TTC549 (cell line): ENCODE measurements at regions not wholly inside any gene's neighbourhood (a gene's known extent, or its start where the extent isn't known, plus 50 kb on each side); places are given as distances from the start of the nearest gene placed in this dataset.

Experiments used
- FAIRE-seq: peaks from 2 replicates; lab custom pipeline; 2012; peaks lifted over from hg19 to GRCh38; lab: Jason Lieb, UNC

DNA sequence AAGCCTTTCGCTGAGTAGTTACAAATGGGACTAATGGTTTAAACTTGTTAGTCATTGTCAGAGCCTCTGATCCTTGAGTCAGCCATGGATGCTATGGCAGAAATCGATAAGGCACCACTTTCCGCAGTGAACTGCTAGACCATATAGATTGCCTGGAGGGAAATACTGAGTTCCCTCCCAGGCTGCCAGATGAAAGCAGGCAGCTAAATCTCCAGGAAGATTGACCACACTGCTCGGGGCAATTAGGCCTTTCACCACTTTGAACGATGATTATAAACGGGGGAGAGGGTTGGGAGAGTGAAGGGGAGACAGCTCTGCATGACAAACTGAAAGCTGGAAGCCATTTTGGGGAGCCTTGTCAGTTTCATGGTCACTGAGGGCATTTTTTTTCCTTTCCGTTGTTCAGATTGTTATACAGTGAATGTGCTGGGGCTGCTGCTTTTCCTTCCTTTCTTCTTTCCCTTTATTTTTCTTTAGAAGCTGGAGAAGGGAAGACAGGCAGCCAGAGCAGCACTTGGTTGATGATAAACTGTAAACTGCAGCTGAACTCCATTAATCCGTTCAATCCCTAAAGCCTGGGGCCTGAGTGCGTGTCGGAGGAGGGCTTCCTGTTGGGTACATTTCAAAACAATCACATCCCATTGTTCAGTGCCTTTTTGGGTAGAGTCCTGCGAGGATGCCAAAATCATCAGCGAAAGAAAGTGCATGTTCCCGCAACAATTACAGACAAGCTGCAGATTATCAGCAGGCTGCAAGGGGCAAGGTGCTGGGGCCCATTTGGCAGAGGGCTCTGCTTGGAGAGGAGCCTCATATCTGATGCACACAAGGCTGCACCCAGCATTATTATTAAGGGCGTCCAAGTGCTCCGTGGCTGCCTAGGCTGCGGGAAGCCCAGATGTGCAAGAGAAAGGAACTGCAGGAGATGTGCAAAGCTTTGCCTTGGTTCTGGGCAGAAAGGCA is 308.4 kb downstream of the PSAT1 start:
- no peak for FAIRE-seq

DNA sequence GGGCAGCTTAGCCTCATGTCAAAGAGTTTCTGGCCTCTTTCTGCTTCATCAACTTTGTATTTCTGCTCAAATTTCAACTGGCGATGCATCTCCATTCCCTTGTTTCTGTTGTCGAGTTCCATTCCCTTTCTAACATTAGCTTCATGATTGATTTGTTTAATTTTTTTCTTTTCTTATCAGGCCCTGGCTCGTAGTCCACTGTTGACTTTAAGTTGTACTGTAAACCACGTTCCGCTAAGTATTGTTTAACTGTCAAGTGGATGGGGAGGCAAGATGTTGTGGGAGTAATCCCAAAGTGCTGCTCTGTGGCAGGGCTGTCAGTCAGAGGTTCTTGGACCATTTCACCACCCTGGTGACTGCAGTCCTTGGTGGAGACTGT is 309.1 kb downstream of the PSAT1 start:
- no peak for FAIRE-seq

DNA sequence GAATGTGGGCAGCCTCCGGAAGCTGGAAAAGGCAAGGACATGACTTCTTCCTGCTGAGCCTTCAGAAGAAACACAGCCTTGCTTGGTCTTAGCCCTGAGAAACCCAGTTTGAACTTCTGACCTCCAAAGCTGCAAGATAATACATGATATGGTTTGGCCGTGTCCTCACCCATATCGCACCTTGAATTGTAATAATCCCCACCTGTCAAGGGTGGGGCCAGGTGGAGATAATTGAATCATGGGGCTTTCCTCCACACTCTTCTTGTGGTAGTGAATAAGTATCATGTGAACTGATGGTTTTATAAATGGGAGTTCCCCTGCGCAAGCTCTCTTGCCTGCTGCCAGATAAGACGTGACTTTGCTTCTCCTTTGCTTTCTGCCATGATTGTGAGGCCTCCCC is 310.9 kb downstream of the PSAT1 start:
- FAIRE-seq: no peak

DNA sequence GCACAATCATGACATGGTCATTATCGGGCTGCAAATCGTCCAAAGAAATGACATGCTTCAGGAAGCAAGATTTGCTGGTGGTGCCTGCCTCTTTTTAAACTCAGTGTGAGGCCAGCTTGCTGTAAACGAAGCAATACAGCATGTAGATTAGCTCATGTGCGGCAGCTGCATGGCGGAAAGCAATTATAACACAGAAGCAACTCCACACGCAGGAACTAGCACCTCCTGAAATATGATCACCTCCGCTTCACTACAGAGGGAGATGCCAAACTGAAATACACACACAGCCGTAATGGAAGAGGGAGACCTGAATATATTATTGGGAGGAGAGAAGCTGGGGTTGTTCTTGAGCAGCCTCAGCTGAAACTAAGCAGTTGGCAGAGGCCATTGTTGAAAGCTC is 312.5 kb downstream of the PSAT1 start:
- FAIRE-seq: no peak

DNA sequence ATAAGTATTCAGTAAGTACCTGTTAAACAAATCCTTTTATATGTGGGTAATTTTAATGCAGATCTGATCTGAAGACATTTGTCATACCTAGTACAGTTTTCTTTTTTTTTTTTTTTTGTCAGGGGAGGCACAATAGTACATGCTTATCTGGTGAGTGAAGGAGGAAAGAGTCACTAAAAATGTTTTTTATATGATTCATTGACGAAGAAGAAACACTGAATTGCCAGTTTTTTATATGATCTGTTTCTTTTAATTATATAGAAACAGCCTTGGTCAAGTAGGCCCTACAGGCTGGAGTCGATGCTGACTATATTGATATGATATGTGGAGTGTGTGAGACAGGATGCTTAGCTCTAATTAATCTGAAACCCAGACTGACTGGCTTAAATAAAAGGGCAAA is 315.2 kb downstream of the PSAT1 start:
- no peak for FAIRE-seq

DNA sequence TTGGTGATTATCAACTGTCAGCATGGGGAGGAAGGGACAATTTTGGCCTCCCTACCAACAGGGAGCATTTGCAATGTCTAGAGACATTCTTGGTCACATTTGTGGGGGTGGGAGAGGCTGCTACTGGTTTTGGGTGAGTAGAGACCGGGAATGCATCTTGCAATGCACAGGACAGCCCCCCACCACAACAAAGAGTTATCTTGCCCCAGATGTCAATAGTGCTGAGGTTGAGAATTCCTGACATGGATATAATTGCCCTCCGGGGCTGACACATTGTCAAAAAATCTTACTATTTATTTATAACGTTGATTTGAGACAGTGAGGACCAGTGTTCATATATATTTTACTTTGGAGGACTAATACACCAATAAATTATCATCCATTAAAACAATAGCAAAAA is 316.1 kb downstream of the PSAT1 start:
- no peak for FAIRE-seq

DNA sequence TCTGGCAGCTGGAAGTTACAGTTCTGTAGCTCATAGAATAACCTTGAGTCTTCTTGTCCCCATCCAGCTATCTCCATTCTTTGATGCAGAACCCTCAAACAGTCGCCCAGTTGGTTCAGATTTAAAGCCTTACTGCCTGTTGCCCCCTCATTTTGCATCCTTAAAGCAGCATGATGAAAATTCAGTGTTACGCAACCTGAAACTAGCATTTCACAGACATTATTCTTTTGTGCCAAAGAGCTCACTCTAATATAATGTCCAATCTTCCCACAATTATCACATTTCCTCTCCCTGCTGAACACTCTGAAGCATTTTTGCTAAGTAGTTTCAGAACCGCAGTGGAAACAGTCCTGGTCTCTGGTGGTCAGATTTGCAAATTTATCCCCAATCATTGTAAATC is 318.0 kb downstream of the PSAT1 start:
- FAIRE-seq: no peak

DNA sequence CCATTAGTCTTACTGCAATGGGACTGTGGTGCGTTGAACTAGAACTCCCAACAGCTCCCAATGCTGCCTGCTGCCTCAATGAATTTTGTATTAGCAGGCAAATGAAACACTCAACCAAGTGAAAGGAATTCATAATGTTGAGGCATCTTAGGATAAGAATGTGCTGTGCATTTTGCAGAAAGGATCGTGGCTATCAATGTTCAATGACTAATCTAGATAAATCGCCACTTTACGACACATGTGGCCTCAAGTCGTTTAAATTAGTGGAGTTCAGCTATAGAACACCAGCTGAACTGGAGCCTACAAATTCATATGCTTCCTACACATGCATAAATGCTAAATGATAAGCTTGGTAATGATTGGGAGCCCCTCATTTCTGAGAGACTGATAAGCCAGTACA is 318.4 kb downstream of the PSAT1 start:
- FAIRE-seq: no peak

DNA sequence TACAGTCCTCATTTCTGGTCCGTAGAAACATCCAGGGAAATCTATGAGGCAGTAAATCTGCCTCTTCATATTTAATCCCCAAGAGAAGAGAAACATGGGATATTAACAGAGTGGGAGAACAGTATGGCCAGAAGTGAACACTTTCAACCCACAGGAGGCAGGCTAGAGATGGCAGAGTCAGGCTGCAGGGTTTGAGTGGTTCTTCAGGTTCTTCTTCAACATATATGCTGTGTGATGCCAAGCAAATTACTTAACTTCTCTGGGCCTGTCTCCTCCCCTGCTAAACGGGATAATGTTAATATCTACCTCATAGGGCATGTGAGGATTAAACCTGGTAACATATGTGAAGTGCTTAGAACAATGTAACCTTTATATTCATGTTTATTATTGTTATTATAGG is 321.8 kb downstream of the PSAT1 start:
- no peak for FAIRE-seq

DNA sequence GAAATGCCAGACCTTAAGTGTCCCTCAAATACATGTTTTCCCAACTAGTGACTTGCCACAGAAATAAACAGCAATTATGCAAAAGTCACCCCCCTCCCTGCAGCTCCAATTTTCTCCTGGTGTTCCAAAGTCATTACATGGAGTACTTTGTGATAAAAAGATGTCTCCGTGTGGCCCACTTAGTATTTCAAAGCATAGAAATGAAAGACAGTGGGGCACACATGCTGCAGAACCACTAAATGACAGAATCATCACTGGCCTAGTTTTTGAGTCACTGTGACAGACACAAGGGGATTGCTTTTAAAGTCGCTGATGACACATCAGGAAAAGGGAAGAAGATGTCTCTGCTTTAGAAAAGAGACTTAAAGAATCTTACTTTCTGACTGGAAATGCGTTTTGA is 323.4 kb downstream of the PSAT1 start:
- no peak for FAIRE-seq

DNA sequence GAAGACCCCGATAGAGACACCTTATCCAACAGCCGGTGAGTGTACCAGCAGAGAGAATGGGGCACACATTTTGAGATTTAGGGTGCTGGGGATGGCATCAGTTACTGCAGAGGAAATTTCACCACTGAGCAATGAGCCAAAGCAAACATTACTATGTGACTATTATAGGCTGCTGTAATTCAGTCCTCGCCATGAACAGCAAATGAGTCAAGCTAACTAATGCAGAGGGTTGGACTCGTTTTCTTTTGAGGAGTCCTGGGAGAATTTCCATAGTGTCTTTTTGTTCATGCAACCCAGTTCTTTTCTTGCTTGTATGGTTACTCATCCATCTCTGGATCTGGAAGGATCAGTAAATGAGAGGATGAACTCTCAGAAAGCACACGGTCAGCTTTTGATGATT is 323.8 kb downstream of the PSAT1 start:
- no peak for FAIRE-seq

DNA sequence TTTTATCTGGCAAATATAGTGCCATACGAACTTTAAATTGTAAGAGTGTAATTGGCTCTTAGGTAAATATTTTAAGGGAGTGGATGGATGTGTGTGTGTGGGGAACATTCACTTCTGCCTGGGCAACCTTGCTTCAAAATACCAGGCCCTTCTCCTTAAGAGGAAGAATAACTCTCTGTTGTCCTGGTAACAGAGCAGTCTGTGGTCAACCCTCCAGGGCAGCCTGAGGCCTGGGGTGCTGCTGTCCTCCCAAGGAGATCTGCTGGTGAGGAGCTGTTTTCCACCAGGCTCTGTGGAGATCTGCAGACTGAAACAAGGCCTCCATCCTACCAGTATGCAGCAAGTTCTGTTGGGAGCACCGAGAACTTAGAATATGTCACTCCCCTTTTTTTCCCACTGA is 325.2 kb downstream of the PSAT1 start:
- FAIRE-seq: no peak

DNA sequence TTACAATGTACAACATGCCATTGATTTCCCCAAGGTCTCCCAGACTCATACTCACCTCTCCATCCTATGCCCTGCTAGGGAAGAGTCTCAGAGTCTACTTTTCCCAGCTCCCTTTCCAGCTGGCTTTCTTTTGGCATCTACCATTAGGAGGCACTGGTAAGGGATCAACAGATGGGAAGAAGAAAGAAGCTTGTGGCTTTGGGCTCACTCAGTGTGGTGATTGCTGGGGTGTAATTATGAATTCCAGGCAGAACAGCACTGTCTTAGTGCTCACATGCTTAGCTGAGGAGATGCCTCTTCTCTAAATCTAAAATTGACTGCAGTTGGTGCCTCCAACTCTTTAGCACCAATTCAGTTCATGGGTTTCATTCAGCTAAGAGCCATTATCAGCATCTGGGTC is 330.0 kb downstream of the PSAT1 start:
- no peak for FAIRE-seq

DNA sequence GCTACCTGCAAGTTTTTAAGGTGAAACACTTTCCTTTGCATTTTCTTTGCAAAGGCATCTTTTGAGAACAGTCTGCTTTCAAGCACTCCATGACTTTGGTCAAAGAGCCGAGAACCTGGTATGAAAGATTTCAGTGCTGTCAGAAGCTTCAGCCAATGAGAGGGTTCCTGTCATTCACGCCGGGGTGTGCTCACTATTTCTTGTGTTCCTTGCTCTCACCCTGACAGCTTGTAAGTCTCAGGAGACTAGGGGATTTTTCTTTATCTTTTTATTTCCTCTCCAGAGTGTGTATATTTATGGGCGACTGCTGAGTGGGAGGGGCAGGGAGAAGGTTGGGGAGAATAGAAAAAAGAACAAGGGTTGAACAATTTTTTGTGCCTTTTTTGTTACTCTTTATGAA is 334.0 kb downstream of the PSAT1 start:
- FAIRE-seq: no peak

DNA sequence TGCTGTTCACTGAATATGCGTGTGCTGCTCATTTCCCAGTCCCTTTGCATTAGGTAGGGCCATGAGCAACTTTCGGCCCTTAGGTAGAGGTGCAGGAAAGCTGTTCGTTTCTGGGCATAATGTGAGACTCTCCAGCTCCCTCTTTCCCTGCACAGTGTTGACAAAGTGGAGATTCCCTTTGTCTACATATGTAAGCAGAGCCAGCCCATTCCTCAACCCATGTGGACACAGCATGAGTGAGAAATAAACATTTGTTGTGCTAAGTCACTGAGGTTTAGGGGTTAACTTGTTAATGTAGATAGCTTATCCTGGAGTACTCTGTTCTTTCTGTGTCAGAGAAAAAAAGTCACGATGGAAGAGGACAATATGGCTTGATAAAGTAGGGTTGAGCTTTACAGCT is 343.8 kb downstream of the PSAT1 start:
- no peak for FAIRE-seq

DNA sequence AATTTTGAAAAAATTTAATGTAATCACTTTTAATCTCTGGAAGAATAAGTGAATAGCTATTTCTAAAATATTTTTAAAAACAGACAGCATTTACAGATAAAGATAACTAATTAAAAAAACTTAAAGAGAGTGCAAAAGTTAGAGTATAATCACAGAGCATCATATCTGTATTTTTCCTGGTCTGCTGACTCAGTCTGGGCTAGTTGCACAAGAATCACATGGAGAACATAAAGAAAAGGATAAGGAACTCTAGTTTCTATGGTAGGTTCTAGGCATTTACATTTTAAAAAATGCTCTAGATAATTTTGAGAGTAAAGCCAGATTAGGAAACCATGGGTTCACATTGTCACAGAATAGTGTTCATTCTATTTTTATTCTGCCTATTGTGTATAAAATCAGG is 347.4 kb downstream of the PSAT1 start:
- FAIRE-seq: no peak

DNA sequence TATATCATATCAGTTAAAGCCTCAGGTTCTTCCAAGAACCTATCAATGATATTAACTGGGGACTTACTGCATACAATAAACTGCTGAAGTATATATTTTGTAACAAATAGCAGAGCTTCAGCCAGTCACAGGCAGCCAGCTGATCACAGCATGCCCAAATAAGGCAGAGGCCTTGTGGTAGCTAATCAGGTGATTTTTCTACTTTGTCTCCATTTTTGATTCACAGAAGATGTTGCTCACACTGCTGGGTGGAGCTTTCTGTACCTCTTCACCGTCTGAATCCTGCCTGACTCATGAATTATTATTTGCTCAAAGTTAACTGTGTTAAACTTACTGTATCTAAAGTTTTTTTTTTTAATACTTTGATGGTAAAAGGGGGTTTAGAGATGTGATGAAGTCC is 357.4 kb downstream of the PSAT1 start:
- no peak for FAIRE-seq

DNA sequence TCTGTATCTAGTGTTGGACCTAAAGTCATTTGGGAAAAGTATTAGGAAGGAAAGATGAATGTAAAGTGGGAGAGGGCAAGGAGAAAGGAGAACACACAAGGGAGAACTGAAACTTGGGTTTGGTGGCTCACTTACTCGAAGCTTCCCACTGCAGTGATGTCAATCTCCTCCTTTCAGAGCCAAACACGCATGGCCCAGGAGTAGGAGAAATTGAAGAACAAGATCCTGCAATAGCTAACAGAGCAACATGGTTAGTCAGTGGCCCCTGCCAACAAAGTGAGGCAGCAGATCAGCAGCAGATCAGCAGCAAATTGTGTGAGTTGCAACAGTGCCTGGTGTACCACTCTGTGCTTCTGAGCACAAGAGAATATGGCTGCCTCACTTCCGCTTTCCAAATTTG is 366.4 kb downstream of the PSAT1 start:
- no peak for FAIRE-seq

DNA sequence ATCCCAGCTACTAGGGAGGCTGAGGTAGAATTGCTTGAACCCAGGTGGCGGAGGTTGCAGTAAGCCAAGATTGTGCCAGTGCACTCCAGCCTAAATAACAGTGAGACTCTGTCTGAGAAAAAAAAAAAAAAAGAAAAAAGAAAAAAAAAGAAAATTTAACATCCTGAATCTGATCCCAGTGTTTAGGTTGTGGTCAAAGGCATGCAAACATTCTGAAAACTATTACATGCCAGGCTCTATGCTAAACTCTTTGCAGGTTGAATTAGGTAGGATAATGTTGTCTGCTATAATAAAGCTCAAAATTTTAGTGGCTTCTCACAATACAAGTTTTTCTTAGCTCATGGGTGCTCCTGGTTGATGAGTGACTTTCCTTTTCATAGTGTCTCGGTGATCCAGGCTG is 367.4 kb downstream of the PSAT1 start:
- FAIRE-seq: no peak

DNA sequence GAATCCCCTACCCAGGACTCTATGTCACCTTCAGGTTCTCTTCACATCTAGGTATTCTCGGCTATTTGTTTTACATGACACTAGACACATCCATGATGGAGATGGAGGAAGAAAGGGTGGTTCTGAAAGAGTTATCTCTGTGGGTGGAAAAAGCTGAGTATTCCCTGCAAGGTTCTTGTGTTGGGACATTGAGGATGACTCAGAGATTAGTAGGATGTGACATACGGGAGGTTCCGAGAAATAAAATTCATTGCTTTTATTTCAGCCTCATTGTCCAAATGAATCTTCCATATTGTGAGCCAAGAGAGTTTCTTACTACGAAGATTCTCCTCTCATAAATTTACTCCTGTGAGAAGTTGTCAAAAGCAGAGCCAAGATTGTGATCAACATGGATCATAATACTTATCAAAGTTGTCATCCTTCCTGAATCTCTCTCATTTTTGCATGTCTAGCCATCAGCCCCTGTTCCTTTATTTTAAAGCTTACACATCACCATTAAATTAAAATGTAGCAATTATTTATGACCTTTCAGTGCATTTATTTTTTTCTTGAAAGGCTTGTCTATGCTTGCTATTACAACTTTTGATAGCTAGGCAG is 370.0 kb downstream of the PSAT1 start:
- FAIRE-seq: no peak

DNA sequence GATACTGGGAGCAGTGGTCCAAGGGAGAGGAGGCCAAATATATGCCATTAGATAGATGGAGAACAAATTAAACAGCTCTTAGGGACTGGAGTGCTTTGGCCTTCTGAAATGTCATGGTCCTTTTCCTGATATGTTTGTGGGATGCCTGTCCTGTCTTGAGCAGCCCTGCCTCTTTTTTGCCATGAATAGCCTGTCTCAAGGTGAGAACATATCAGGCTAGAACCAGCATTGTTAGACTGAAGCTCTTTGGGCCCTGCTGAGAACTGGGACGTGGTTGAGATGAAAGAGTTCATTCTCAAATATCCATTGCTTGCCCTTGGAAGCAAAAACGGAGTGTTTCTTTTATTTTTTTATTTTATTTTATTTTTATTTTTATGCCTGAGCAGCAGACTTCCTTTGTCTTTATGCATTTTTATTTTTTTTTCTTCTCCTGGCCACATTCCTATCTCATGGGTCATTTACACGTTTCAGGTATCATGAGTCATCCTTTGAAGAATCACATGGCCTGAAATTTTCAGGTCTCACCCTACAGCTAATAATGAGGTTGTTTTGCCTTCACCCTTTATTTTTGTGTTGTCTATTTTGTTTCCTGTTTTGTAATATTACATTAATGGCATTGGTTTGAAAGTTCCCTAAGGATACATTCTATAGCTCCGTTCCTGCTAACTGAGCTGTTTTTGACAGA is 371.4 kb downstream of the PSAT1 start:
- FAIRE-seq: no peak

DNA sequence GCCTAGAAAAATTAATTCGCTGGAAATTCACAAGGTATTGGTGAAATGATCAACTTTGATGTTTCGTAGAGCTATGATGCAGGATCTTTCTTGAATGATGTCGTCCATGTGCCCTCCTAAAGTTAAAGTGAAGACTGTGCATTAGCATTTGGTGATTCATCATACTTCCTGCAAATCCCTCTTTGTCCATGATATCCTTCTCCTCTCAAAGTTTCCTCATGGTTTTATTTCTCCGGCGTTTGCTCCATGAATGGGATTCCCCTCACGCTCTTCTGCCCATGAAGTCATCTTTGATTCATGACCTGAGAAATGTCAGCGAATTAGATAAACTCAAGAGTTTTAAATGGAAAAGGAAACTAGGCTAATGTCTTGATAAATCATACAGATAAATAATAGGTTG is 372.7 kb downstream of the PSAT1 start:
- no peak for FAIRE-seq

DNA sequence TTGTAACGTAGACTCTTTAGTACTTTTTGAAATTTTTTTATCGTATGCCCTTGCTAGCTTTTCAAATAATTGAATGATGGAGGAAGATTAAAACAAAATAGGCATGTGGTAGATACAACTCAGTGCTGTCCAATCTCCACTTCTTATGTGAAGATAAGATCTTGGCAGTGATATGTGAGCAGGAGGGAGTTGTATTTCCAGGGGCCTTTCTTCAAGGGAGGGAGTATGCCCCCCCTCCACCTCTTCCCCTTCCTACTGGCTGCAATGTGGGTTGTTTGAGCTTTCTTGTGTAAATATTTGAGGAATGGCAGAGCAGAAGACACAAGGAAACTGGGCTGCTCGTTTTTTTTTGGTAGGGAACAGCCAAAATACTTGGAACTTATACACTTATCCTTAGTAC is 374.9 kb downstream of the PSAT1 start:
- no peak for FAIRE-seq

DNA sequence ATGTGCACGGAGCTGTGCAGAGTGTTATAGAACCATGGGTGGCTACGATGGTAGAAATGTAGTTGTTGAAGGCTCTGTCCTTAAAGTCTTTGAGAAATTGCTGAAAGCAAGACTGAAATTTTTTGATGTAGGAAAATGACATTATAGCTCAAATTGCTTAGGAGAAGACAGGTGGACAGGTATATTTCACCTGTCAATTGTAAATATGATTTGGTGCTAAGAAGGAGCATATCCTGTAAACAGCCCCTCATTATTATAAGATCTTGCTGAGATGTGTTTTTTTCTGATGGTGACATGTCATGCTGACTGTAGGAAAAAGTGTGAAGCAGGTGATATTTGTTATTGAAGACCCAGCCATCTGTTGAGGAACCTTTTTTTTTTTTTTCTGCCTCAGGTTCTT is 377.9 kb downstream of the PSAT1 start:
- no peak for FAIRE-seq
